Colonic mucosa (tissue), 4 donors: ENCODE measurements at regions not wholly inside any gene's neighbourhood (a gene's known extent, or its start where the extent isn't known, plus 50 kb on each side); places are given as distances from the start of the nearest gene placed in this dataset.
A peak's percentile ranks its signal among the peaks of the same experiment; 100 is the strongest.

Experiments used
- DNase-seq: peaks from one replicate; pipeline ENCODE4 v3.0.0-alpha.2; 2020
- H3K27ac ChIP-seq: fragments of 200-600 bp; one replicate; pipeline ENCODE4 v1.8.0; 2021
- H3K27me3 ChIP-seq: fragments of 200-600 bp; one replicate; pipeline ENCODE4 v1.8.0; 2021
- H3K36me3 ChIP-seq: fragments of 200-600 bp; one replicate; pipeline ENCODE4 v1.8.0; 2021
- H3K4me1 ChIP-seq: fragments of 200-600 bp; one replicate; pipeline ENCODE4 v1.8.0; 2021; ENCODE audit warnings: mild to moderate bottlenecking
- H3K4me3 ChIP-seq: fragments of 200-600 bp; one replicate; pipeline ENCODE4 v1.8.0; 2021
- H3K9ac ChIP-seq, 2 donors: one replicate each; pipeline ENCODE4 v1.7.0; 2013; ENCODE audit warnings: control low read depth in 2 of 2, low read depth in 2 of 2, low read length in 2 of 2
- H3K9me3 ChIP-seq: fragments of 200-600 bp; one replicate; pipeline ENCODE4 v1.8.0; 2021
- intact Hi-C: fragments of 100-400 bp; cut with DNase I; formaldehyde crosslinking; loops from one replicate; pipeline ENCODE4 v1.14.1; 2022
- TF ChIP-seq, protein P1 (sequence below): fragments of 200-600 bp; IDR thresholded peaks from one replicate; pipeline ENCODE4 v1.8.0; 2022; ENCODE audit warnings: antibody characterized with exemption, mild to moderate bottlenecking
- donor health status: healthy.
- donor health status: DM: no; HTN: no; CAD: no.
- donor health status: DM: no; HTN: no; CAD: no.

GRCh38 chr3:30069056-30069455, 537.3 kb upstream of the TGFBR2 start:
- TF ChIP-seq, protein P1, sequence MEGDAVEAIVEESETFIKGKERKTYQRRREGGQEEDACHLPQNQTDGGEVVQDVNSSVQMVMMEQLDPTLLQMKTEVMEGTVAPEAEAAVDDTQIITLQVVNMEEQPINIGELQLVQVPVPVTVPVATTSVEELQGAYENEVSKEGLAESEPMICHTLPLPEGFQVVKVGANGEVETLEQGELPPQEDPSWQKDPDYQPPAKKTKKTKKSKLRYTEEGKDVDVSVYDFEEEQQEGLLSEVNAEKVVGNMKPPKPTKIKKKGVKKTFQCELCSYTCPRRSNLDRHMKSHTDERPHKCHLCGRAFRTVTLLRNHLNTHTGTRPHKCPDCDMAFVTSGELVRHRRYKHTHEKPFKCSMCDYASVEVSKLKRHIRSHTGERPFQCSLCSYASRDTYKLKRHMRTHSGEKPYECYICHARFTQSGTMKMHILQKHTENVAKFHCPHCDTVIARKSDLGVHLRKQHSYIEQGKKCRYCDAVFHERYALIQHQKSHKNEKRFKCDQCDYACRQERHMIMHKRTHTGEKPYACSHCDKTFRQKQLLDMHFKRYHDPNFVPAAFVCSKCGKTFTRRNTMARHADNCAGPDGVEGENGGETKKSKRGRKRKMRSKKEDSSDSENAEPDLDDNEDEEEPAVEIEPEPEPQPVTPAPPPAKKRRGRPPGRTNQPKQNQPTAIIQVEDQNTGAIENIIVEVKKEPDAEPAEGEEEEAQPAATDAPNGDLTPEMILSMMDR, result no peak
- no peaks in the 10 kb centered on the region for H3K36me3 ChIP-seq
- no peaks in the 10 kb centered on the region for H3K9me3 ChIP-seq
- no peaks in the 10 kb centered on the region for H3K27me3 ChIP-seq
- intact Hi-C loops, result no loop called here
- no peak for DNase-seq
- H3K27ac ChIP-seq, result no peak overlapping the region
- no peaks in the 10 kb centered on the region for H3K4me1 ChIP-seq
- no peak overlapping the region for H3K9ac ChIP-seq
- no peak overlapping the region for H3K4me3 ChIP-seq

- Histone ChIP-seq H3K9me3 (no peaks in the 10 kb centered on the region), H3K9ac (no peak overlapping the region), H3K36me3 (no peaks in the 10 kb centered on the region), H3K4me3 (no peak overlapping the region), H3K27ac (no peak overlapping the region), H3K27me3 (no peaks in the 10 kb centered on the region), H3K4me1 (no peaks in the 10 kb centered on the region)
- DNase-seq, result no peak
- intact Hi-C loops, result no loop called here
- TF ChIP-seq, protein P1, result no peak
Observed at GRCh38 chr3:30073040-30073439, 533.4 kb upstream of the TGFBR2 start.

DNA sequence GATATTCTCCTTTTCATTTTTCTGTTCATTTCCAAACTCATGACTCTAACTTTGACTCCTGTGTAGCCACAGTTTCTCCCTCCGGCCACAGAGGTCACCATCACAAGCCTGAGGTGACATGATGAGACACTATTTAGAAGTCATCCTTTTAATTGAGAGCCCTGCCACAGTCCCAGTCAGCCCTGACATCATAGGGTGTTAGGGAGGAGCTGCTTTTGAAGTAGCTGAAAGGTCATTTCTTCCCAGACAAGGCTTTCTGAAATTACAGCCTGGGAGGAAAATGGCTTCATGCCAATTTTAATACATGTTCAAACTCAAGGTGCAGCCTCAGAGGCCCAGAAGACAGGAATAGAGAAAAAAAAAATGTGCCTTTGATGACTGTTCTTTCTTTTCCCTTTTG, 532.8 kb upstream of the TGFBR2 start:
- DNase-seq, result peak; percentile 49
- Histone ChIP-seq H3K9me3 (no peaks in the 10 kb centered on the region), H3K27ac (no peak overlapping the region), H3K4me1 (no peaks in the 10 kb centered on the region), H3K9ac (no peak overlapping the region), H3K27me3 (no peaks in the 10 kb centered on the region), H3K4me3 (no peak overlapping the region), H3K36me3 (no peaks in the 10 kb centered on the region)
- TF ChIP-seq, protein P1, result no peak
- intact Hi-C loops, result no loop called here

DNA sequence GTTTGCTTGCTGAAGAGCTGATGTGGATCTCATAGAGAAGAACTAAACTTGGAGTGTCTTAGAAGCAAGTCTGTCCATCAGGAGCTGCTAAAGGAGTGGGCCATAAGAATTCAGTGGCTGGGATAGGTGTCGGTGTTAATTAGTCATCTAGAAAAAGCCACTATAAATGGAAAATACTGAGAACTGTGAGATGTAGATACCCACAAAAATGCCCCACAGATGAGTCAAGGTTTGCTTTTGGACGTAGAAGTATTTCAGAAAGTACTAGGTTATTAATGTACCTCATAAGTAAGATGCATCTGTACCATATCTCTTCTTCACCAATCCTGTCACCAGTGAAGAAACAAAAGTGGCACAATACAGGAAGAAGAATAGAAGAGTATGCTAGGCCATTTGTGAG, 530.9 kb upstream of the TGFBR2 start:
- H3K27ac ChIP-seq, result no peak overlapping the region
- intact Hi-C loops, result no loop called here
- H3K27me3 ChIP-seq, result no peaks in the 10 kb centered on the region
- no peak for DNase-seq
- no peaks in the 10 kb centered on the region for H3K4me1 ChIP-seq
- H3K9me3 ChIP-seq, result no peaks in the 10 kb centered on the region
- H3K36me3 ChIP-seq, result no peaks in the 10 kb centered on the region
- TF ChIP-seq, protein P1, result no peak
- no peak overlapping the region for H3K9ac ChIP-seq
- H3K4me3 ChIP-seq, result no peak overlapping the region

- intact Hi-C loops, result no loop called here
- Histone ChIP-seq H3K4me3 (no peak overlapping the region), H3K27me3 (no peaks in the 10 kb centered on the region), H3K36me3 (no peaks in the 10 kb centered on the region), H3K27ac (no peak overlapping the region), H3K4me1 (no peaks in the 10 kb centered on the region), H3K9me3 (no peaks in the 10 kb centered on the region), H3K9ac (no peak overlapping the region)
- TF ChIP-seq, protein P1, result no peak
- no peak for DNase-seq
Observed at GRCh38 chr3:30076899-30077298, 529.5 kb upstream of the TGFBR2 start.

DNA sequence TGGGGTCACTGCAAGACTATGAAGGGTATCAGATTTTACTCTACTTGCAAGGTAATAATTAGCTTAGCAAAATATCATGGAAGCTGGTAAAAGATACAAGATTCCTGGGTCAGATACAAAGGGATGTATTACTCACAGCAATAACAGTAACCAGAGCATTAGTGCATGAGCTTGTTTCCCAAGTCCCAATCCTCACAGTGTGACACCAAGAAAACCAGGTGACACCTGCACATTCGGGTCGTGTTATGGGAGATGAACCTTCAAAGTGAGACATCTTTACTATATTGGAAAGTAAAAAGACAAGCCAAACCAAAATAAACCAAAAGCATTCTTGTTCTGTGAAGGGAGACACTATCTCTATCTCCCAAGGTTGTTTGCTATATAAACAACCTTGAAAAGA, 528.7 kb upstream of the TGFBR2 start:
- H3K27me3 ChIP-seq, result no peaks in the 10 kb centered on the region
- H3K4me1 ChIP-seq, result peaks cover under 1% of the 10 kb centered on the region
- TF ChIP-seq, protein P1, result no peak
- H3K4me3 ChIP-seq, result no peak overlapping the region
- DNase-seq, result no peak
- intact Hi-C loops, result no loop called here
- H3K9ac ChIP-seq, result no peak overlapping the region
- no peaks in the 10 kb centered on the region for H3K9me3 ChIP-seq
- H3K27ac ChIP-seq, result no peak overlapping the region
- H3K36me3 ChIP-seq, result no peaks in the 10 kb centered on the region
